GM12878 (cell line): ENCODE measurements at regions not wholly inside any gene's neighbourhood (a gene's known extent, or its start where the extent isn't known, plus 50 kb on each side); places are given as distances from the start of the nearest gene placed in this dataset.

Experiments used
- ATAC-seq: fragments of 200-7000 bp; cut with Tn5 transposase; 3 replicates; pipeline ENCODE4 v1.9.1; 2020; ENCODE audit warnings: mild to moderate bottlenecking, moderate library complexity
- BruUV-seq: library from RNA; stranded (reverse); fragments of 400-500 nt; replicated peaks from 2 replicates; lab custom pipeline; 2021; lab: Mats Ljungman, UMichigan
- CTCF ChIA-PET: fragments of 300-600 bp; sonication (Branson Sonifier 250); formaldehyde crosslinking; extraction: SDS; loops from one replicate; lab custom pipeline; 2021; ENCODE audit warnings: inconsistent platforms; lab: Yijun Ruan, JAX
- POLR2A ChIA-PET: fragments of 350-600 bp; formaldehyde crosslinking; extraction: SDS; loops from one replicate; lab custom pipeline; 2021; ENCODE audit warnings: inconsistent platforms; lab: Charles Lee
- RAD21 ChIA-PET: fragments of 300-600 bp; sonication (Branson Sonifier 250); formaldehyde crosslinking; loops from one replicate; lab custom pipeline; 2023; ENCODE audit warnings: antibody characterized with exemption; ENCODE audit not compliant: unreplicated experiment; lab: Charles Lee
- SMC1A ChIA-PET: fragments of 300-600 bp; sonication (Branson Sonifier 250); formaldehyde crosslinking; loops from one replicate; lab custom pipeline; 2023; ENCODE audit not compliant: unreplicated experiment, uncharacterized antibody; lab: Charles Lee
- DNase-seq: peaks from one replicate; pipeline ENCODE4 v3.0.0-alpha.2; 2011; ENCODE audit warnings: low read depth, low spot score
- FAIRE-seq: peaks from 3 replicates; lab custom pipeline; 2011; peaks lifted over from hg19 to GRCh38; lab: Jason Lieb, UNC
- H2AFZ ChIP-seq: 2 replicates; pipeline ENCODE4 v1.6.0; 2011; ENCODE audit warnings: low read depth, low read length, control low read depth; ENCODE audit not compliant: control insufficient read depth
- H3K27ac ChIP-seq: 2 replicates; pipeline ENCODE4 v1.5.1; 2011; ENCODE audit warnings: control low read depth; ENCODE audit not compliant: control insufficient read depth, insufficient read depth
- H3K27me3 ChIP-seq, 2 experiments: replicated peaks in 1 of 2; 2 replicates each; pipeline versions ENCODE4 v1.6.0 to v1.6.1; 2011; ENCODE audit warnings: low read length in 1 of 2; ENCODE audit not compliant: control insufficient read depth in 2 of 2, insufficient read depth in 2 of 2
- H3K36me3 ChIP-seq, 2 experiments: 2 replicates each; pipeline ENCODE4 v1.5.1; 2011; ENCODE audit warnings: low read length in 1 of 2; ENCODE audit not compliant: control insufficient read depth in 2 of 2, insufficient read depth in 2 of 2
- H3K4me1 ChIP-seq: 2 replicates; pipeline ENCODE4 v1.6.1; 2011; ENCODE audit warnings: mild to moderate bottlenecking, low read length, moderate library complexity, mixed read lengths; ENCODE audit not compliant: control insufficient read depth, insufficient read depth
- H3K4me2 ChIP-seq: 2 replicates; pipeline ENCODE4 v1.6.0; 2011; ENCODE audit warnings: control low read depth; ENCODE audit not compliant: control insufficient read depth, insufficient read depth
- H3K4me3 ChIP-seq: fragments of 200-600 bp; sonication (generic); 2 replicates; pipeline ENCODE4 v1.5.1; 2016
- H3K79me2 ChIP-seq: 2 replicates; pipeline ENCODE4 v1.6.0; 2011; ENCODE audit warnings: low read length; ENCODE audit not compliant: control insufficient read depth, insufficient read depth
- H3K9ac ChIP-seq: 2 replicates; pipeline ENCODE4 v1.8.0; 2011; ENCODE audit warnings: low read length, control low read depth, mixed read lengths; ENCODE audit not compliant: control insufficient read depth, insufficient read depth
- H3K9me3 ChIP-seq: replicated peaks from 3 replicates; pipeline ENCODE4 v1.5.1; 2011; ENCODE audit warnings: mild to moderate bottlenecking, low read length; ENCODE audit not compliant: control insufficient read depth, insufficient read depth
- H4K20me1 ChIP-seq: 2 replicates; pipeline ENCODE4 v1.6.0; 2011; ENCODE audit not compliant: control insufficient read depth, insufficient read depth
- GATAD2B ChIP-seq: fragments of 450-650 bp; conservative IDR thresholded peaks from 2 replicates; pipeline ENCODE4 v1.6.1; 2017; ENCODE audit warnings: low read depth, mild to moderate bottlenecking, moderate library complexity
- NFXL1 ChIP-seq: fragments of 450-650 bp; IDR thresholded peaks from 2 replicates; pipeline ENCODE4 v1.6.1; 2017; ENCODE audit warnings: antibody characterized with exemption, mild to moderate bottlenecking, borderline replicate concordance
- NR2F1 ChIP-seq: fragments of 450-650 bp; conservative IDR thresholded peaks from 2 replicates; pipeline ENCODE4 v1.6.1; 2017; ENCODE audit warnings: mild to moderate bottlenecking
- RB1 ChIP-seq: fragments of 450-650 bp; formaldehyde crosslinking; IDR thresholded peaks from 2 replicates; pipeline ENCODE4 v1.6.1; 2017; ENCODE audit warnings: mild to moderate bottlenecking, borderline replicate concordance
- TCF12 ChIP-seq: IDR thresholded peaks from 2 replicates; pipeline ENCODE4 v1.6.1; 2011; ENCODE audit warnings: low read depth, mild to moderate bottlenecking, low read length
- ZBED1 ChIP-seq: IDR thresholded peaks from 2 replicates; pipeline ENCODE4 v1.6.1; 2016; ENCODE audit warnings: borderline replicate concordance
- WGBS: methylation state at CpG from one replicate; pipeline ENCODE4 v1.1.6; 2016; ENCODE audit warnings: low lambda C conversion rate; ENCODE audit not compliant: insufficient replicate concordance, insufficient coverage; ENCODE audit errors: missing lambda C conversion rate; 5-methylcytosine and 5-hydroxymethylcytosine counted together
- in situ Hi-C: fragments of 300-500 bp; cut with MboI; formaldehyde crosslinking; loops from 9 replicates; pipeline ENCODE4 v1.14.3; 2018; ENCODE audit warnings: mixed read lengths
- intact Hi-C: fragments of 100-400 bp; cut with micrococcal nuclease; formaldehyde crosslinking; loops from one replicate; pipeline ENCODE4 v1.14.2; 2022; ENCODE audit not compliant: unreplicated experiment
- TF ChIP-seq, protein P1 (sequence below): IDR thresholded peaks from 2 replicates; pipeline ENCODE4 v1.6.1; 2011; ENCODE audit warnings: low read depth, mild to moderate bottlenecking, low read length, moderate library complexity, borderline replicate concordance; ENCODE audit errors: extremely low read depth
- TF ChIP-seq, protein P2 (sequence below): IDR thresholded peaks from 2 replicates; pipeline ENCODE4 v1.6.1; 2011; ENCODE audit warnings: mild to moderate bottlenecking, low read depth, low read length, moderate library complexity; ENCODE audit not compliant: insufficient replicate concordance

DNA sequence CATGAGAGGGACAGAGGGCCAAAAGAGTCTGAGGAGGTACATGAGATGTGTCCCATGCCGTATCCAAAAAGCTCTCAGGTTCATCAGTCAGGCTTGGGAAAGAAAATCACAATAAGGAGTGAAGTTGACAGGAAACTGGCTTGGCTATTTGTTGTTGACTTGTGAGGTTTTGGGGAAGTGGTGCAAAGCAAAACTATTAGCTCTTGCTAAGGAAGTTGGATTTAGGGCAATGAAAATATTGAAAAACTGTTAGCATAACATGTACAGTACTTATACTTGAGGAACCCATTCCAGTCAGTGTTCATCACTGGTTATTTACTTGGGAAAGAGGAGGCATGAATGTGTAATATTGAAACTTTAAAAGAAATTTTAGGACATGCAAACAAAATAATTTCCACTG is 145.9 kb downstream of the DUSP6 start:
- SMC1A ChIA-PET = interaction anchor here (0.7 to 1.6 kb wide), 2 partner anchors 14 to 115 kb away, joined by 3 read pairs; no protein-coding TSS in a partner anchor
- CTCF ChIA-PET = no interaction called here
- Histone ChIP-seq H4K20me1 (no peaks in the 10 kb centered on the region), H3K36me3 (no peaks in the 10 kb centered on the region), H3K4me2 (no peak overlapping the region), H3K27me3 (no peaks in the 10 kb centered on the region), H2AFZ (no peak overlapping the region), H3K4me3 (no peak overlapping the region), H3K79me2 (no peaks in the 10 kb centered on the region), H3K27ac (no peak overlapping the region), H3K4me1 (no peaks in the 10 kb centered on the region), H3K9ac (no peak overlapping the region), H3K9me3 (no peaks in the 10 kb centered on the region)
- in situ Hi-C loops (no loop called here), intact Hi-C loops (no loop called here)
- FAIRE-seq (no peak), ATAC-seq (no peak), DNase-seq (no peak)
- POLR2A ChIA-PET = no interaction called here
- BruUV-seq = no TSS peak
- TF ChIP-seq RB1 (no peak), NFXL1 (no peak), ZBED1 (no peak)
- RAD21 ChIA-PET = no interaction called here
- WGBS = 27% methylated on average over 1 of the region's 1 CpG

DNA sequence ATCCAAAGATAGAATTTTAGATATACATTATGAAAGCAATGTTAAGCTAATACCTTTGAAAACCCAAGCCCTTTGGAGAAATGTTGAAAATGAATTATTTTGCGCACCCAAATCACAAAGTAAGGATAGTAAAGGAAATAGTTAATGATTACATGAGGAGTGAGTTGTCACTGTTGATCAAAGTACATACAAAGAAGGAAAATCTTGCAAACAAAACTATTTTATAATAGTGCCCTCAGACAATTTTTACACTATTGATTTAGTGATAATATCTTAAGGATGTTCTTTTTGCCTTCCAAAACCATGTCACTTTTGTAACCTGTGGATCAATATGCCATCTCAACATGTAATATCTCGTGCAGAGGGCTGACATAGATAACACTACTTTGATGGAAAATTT is 146.8 kb downstream of the DUSP6 start:
- no peak for DNase-seq
- WGBS = 68% methylated on average over 2 of the region's 2 CpGs
- no peak overlapping the region for H3K27ac ChIP-seq
- ATAC-seq = no peak
- no peak for FAIRE-seq
- H3K4me1 ChIP-seq = no peaks in the 10 kb centered on the region
- no peak overlapping the region for H3K4me2 ChIP-seq
- RAD21 ChIA-PET = no interaction called here
- in situ Hi-C loops (no loop called here), intact Hi-C loops (no loop called here)
- no peak overlapping the region for H2AFZ ChIP-seq
- no peaks in the 10 kb centered on the region for H4K20me1 ChIP-seq
- no peak overlapping the region for H3K9ac ChIP-seq
- CTCF ChIA-PET = no interaction called here
- H3K9me3 ChIP-seq = no peaks in the 10 kb centered on the region
- H3K79me2 ChIP-seq = no peaks in the 10 kb centered on the region
- POLR2A ChIA-PET = no interaction called here
- SMC1A ChIA-PET = no interaction called here
- H3K36me3 ChIP-seq = no peaks in the 10 kb centered on the region
- H3K4me3 ChIP-seq = no peak overlapping the region
- TF ChIP-seq GATAD2B (no peak), NR2F1 (no peak), TCF12 (no peak)
- TF ChIP-seq, protein P1, sequence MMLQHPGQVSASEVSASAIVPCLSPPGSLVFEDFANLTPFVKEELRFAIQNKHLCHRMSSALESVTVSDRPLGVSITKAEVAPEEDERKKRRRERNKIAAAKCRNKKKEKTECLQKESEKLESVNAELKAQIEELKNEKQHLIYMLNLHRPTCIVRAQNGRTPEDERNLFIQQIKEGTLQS = no peak
- TF ChIP-seq, protein P2, sequence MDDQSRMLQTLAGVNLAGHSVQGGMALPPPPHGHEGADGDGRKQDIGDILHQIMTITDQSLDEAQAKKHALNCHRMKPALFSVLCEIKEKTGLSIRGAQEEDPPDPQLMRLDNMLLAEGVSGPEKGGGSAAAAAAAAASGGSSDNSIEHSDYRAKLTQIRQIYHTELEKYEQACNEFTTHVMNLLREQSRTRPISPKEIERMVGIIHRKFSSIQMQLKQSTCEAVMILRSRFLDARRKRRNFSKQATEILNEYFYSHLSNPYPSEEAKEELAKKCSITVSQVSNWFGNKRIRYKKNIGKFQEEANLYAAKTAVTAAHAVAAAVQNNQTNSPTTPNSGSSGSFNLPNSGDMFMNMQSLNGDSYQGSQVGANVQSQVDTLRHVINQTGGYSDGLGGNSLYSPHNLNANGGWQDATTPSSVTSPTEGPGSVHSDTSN = no peak
- H3K27me3 ChIP-seq = no peaks in the 10 kb centered on the region
- no TSS peak for BruUV-seq
